PC-3 (cell line): ENCODE measurements at regions not wholly inside any gene's neighbourhood (a gene's known extent, or its start where the extent isn't known, plus 50 kb on each side); places are given as distances from the start of the nearest gene placed in this dataset.

ENCODE experiments used
- EZH2 ChIP-seq: fragments of 300-600 bp; sonication (generic); IDR thresholded peaks from one replicate; pipeline ENCODE4 v1.6.1; 2017; ENCODE audit warnings: antibody characterized with exemption, mild to moderate bottlenecking, low read length; ENCODE audit not compliant: unreplicated experiment
- EZH2phosphoT487 ChIP-seq: fragments of 300-600 bp; sonication (generic); IDR thresholded peaks from 2 replicates; pipeline ENCODE4 v1.6.1; 2018; ENCODE audit warnings: mild to moderate bottlenecking, antibody characterized with exemption, low read length, borderline replicate concordance

GRCh38 chr3:193901007-193901406, 234.9 kb upstream of the HES1 start:
- TF ChIP-seq EZH2phosphoT487 (no peak), EZH2 (no peak)
